K562 (cell line): ENCODE measurements at regions not wholly inside any gene's neighbourhood (a gene's known extent, or its start where the extent isn't known, plus 50 kb on each side); places are given as distances from the start of the nearest gene placed in this dataset.

Source experiments
- HDAC3 ChIP-seq: fragments of 450-650 bp; IDR thresholded peaks from 2 replicates; pipeline ENCODE4 v1.6.1; 2018; ENCODE audit warnings: borderline replicate concordance, mild to moderate bottlenecking, moderate library complexity; ENCODE audit not compliant: partially characterized antibody
- PTRF ChIP-seq: fragments of 450-650 bp; IDR thresholded peaks from 2 replicates; pipeline ENCODE4 v1.6.1; 2016; ENCODE audit warnings: mild to moderate bottlenecking, missing genetic modification characterization, missing compliant biosample characterization
- SNIP1 ChIP-seq: fragments of 450-650 bp; IDR thresholded peaks from 2 replicates; pipeline ENCODE4 v1.7.1; 2017; ENCODE audit warnings: low read depth, mild to moderate bottlenecking
- SNRNP70 ChIP-seq: fragments of 200-400 bp; formaldehyde crosslinking; optimal IDR thresholded peaks from 2 replicates; pipeline ENCODE3; 2017; ENCODE audit warnings: low read depth, low read length
- ZNF124 ChIP-seq: sonication (generic); formaldehyde crosslinking; IDR thresholded peaks from 2 replicates; pipeline ENCODE4 v1.8.1; 2022; ENCODE audit warnings: missing genetic modification reagents
- ZNF778 ChIP-seq: fragments of 450-650 bp; formaldehyde crosslinking; IDR thresholded peaks from 2 replicates; pipeline ENCODE4 v1.4.0; 2020; ENCODE audit warnings: mild to moderate bottlenecking, moderate library complexity
- TF ChIP-seq, protein P1 (sequence below): sonication (generic); formaldehyde crosslinking; IDR thresholded peaks from 2 replicates; pipeline ENCODE4 v1.8.0; 2022; ENCODE audit warnings: mild to moderate bottlenecking, missing genetic modification reagents
- TF ChIP-seq, protein P2 (sequence below): fragments of 450-650 bp; IDR thresholded peaks from 2 replicates; pipeline ENCODE4 v1.6.1; 2016; ENCODE audit warnings: mild to moderate bottlenecking, moderate library complexity

DNA sequence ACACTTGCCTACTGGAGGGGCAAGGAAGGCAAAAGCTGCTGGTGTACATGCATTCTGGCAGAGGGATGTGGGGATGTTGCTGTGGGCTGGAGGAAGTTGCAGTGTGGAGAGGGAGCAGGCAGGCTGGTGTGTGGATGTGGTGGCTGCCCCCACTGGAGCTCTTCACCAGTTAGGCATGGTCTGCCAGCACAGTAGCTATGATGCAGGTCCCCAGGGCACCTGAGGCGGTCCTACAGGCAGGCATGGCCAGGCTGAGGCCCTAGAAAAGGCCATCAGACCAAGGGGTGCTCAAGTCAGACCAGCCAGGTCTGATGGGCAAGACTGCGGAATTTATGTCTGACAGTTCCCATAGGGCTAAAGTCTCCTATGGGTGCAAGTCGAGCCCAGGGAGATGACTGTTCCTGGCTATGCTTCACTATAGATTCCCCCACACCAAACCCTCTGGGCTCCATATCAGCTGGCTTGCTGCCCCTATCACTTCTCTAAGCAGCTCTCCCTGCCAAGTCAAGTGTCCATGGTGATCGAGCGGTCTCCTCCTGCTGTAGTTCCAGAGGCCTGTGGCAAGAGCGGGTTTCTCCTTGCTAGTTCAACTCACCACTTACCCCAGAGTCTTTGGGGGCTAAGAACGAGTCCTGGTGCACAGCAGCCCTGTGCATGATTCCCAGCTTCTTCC lies 473.1 kb downstream of the TDRD3 start (continued):
- TF ChIP-seq HDAC3: no peak
- no peak for TF ChIP-seq ZNF778 (CRISPR knock-in tag)
- TF ChIP-seq SNIP1: no peak
- TF ChIP-seq, protein P1, sequence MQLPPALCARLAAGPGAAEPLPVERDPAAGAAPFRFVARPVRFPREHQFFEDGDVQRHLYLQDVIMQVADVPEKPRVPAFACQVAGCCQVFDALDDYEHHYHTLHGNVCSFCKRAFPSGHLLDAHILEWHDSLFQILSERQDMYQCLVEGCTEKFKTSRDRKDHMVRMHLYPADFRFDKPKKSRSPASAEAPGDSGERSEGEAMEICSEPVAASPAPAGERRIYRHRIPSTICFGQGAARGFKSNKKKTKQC (CRISPR knock-in tag): no peak
- TF ChIP-seq, protein P2, sequence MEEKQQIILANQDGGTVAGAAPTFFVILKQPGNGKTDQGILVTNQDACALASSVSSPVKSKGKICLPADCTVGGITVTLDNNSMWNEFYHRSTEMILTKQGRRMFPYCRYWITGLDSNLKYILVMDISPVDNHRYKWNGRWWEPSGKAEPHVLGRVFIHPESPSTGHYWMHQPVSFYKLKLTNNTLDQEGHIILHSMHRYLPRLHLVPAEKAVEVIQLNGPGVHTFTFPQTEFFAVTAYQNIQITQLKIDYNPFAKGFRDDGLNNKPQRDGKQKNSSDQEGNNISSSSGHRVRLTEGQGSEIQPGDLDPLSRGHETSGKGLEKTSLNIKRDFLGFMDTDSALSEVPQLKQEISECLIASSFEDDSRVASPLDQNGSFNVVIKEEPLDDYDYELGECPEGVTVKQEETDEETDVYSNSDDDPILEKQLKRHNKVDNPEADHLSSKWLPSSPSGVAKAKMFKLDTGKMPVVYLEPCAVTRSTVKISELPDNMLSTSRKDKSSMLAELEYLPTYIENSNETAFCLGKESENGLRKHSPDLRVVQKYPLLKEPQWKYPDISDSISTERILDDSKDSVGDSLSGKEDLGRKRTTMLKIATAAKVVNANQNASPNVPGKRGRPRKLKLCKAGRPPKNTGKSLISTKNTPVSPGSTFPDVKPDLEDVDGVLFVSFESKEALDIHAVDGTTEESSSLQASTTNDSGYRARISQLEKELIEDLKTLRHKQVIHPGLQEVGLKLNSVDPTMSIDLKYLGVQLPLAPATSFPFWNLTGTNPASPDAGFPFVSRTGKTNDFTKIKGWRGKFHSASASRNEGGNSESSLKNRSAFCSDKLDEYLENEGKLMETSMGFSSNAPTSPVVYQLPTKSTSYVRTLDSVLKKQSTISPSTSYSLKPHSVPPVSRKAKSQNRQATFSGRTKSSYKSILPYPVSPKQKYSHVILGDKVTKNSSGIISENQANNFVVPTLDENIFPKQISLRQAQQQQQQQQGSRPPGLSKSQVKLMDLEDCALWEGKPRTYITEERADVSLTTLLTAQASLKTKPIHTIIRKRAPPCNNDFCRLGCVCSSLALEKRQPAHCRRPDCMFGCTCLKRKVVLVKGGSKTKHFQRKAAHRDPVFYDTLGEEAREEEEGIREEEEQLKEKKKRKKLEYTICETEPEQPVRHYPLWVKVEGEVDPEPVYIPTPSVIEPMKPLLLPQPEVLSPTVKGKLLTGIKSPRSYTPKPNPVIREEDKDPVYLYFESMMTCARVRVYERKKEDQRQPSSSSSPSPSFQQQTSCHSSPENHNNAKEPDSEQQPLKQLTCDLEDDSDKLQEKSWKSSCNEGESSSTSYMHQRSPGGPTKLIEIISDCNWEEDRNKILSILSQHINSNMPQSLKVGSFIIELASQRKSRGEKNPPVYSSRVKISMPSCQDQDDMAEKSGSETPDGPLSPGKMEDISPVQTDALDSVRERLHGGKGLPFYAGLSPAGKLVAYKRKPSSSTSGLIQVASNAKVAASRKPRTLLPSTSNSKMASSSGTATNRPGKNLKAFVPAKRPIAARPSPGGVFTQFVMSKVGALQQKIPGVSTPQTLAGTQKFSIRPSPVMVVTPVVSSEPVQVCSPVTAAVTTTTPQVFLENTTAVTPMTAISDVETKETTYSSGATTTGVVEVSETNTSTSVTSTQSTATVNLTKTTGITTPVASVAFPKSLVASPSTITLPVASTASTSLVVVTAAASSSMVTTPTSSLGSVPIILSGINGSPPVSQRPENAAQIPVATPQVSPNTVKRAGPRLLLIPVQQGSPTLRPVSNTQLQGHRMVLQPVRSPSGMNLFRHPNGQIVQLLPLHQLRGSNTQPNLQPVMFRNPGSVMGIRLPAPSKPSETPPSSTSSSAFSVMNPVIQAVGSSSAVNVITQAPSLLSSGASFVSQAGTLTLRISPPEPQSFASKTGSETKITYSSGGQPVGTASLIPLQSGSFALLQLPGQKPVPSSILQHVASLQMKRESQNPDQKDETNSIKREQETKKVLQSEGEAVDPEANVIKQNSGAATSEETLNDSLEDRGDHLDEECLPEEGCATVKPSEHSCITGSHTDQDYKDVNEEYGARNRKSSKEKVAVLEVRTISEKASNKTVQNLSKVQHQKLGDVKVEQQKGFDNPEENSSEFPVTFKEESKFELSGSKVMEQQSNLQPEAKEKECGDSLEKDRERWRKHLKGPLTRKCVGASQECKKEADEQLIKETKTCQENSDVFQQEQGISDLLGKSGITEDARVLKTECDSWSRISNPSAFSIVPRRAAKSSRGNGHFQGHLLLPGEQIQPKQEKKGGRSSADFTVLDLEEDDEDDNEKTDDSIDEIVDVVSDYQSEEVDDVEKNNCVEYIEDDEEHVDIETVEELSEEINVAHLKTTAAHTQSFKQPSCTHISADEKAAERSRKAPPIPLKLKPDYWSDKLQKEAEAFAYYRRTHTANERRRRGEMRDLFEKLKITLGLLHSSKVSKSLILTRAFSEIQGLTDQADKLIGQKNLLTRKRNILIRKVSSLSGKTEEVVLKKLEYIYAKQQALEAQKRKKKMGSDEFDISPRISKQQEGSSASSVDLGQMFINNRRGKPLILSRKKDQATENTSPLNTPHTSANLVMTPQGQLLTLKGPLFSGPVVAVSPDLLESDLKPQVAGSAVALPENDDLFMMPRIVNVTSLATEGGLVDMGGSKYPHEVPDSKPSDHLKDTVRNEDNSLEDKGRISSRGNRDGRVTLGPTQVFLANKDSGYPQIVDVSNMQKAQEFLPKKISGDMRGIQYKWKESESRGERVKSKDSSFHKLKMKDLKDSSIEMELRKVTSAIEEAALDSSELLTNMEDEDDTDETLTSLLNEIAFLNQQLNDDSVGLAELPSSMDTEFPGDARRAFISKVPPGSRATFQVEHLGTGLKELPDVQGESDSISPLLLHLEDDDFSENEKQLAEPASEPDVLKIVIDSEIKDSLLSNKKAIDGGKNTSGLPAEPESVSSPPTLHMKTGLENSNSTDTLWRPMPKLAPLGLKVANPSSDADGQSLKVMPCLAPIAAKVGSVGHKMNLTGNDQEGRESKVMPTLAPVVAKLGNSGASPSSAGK: no peak
- TF ChIP-seq PTRF (tag): no peak
- no peak for TF ChIP-seq SNRNP70
- TF ChIP-seq ZNF124 (CRISPR knock-in tag): no peak
- TF ChIP-seq, all 486 proteins: peak for 0
